Epidermal melanocyte (primary cell): ENCODE measurements at regions not wholly inside any gene's neighbourhood (a gene's known extent, or its start where the extent isn't known, plus 50 kb on each side); places are given as distances from the start of the nearest gene placed in this dataset.
"Not testable (repeated sequence)": the region's sequence is repeated elsewhere in the genome, so short reads cannot be mapped to it uniquely, and the experiment has no call there.

Source experiments
- DNase-seq: peaks from one replicate; pipeline ENCODE4 v3.0.0; 2011; ENCODE audit warnings: low spot score; ENCODE audit not compliant: insufficient read length

DNA sequence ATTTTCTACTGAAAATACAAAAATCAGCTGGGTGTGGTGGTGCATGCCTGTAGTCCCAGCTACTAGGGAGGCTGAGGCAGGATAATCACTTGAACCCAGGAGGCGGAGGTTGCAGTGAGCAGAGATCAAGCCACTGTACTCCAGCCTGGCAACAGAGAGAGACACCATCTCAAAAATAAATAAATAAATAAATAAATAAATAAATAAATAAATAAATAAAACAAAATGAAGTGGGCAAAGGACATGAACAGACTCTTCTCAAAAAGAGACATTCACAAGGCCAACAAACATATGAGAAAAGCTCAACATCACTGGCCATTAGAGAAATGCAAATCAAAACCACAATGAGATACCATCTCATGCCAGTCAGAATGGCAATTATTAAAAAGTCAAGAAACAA is 1097.6 kb downstream of the FAT4 start:
- DNase-seq, result not testable (repeated sequence)

DNA sequence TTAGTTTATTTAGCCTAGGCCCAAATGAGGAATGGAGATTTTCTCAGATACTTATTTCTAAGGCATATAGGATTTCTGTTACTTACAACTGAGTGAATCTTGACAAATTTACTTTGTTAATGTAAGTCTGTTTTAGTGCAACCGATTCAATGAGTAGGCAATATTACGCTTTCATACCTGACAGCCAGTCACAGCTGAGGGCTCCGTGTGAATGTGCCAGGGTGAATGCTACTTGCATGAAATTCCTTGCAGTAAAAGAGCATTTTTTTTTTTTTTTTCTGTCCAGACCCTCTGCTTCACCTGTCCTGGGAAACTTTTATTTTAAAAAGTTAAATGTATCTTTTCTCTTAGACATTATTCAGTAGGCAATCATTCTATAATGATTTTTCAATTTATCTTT is 1100.0 kb downstream of the FAT4 start:
- DNase-seq, result no peak

DNA sequence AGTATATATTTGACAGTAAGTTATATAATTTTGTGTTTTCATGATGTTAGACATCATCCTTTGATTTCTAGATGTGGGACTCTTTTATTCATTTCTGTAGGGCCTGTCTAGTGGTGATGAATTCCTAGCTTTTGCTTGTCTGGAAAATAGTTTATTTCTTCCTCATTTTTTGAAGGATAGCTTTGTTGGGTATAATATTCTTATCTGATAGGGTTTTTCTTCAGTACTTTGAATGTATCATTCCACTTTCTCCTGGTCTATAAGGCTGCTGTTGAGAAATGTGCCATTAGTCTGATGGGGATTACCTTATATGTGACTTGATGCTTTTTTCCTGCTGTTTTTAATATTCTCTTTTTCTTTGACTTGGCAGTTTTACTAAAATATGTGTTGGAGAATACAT is 1104.5 kb downstream of the FAT4 start:
- DNase-seq, result no peak

DNA sequence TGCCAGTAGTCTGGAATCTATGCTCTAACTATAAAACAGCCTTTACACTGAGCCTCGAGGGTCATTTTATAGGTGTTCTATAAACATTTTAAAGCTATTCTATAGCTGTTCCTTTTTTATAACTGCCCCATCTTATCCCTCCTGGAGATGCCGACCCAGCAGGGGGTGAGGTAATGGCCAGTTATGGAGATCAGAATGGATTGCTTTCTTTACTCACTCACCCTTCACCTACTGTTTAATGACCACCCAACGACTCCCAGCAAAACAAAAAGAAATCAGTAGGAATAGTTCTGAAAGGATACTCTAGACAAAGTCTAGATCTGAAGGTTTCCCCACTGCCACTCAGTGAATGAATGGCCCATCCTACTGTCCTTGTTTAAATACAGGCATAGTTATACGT is 1113.1 kb downstream of the FAT4 start:
- DNase-seq, result no peak

DNA sequence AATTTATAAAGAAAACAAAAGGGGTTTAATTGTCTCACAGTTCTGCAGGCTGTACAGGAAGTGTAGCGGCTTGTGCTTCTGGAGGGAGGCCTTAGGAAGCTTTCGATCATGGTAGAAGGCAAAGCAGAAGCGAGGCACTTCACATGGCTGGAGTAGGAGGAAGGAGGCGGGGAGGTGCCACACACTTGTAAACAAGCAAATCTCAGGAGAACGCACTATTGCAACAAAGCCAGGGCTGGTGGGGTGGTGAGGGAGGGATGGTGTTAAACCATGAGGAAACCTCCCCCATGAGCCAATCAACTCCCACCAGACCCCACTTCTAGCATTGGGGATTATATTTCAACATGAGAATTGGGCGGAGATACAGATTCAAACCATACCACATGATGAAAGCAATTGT is 1116.3 kb downstream of the FAT4 start:
- DNase-seq, result no peak

DNA sequence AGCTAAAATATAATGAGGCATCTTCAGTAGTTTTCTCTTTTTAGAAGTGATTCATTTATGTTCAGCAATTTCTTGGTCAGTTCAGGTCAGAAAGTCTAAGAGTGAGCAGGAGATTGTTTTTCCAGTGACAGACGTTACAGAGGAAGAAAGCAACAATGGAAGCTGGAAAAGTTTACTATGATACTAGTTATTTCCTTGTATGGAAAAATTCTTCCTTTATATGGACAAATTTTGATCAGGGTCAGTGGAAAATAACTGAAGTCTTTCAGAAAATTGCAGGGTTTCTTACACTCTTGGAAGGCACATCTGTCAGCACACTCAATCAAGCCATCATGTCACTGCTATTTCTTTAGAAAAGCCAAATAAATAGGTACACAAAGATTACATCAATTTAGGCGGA is 1120.7 kb downstream of the FAT4 start:
- no peak for DNase-seq

DNA sequence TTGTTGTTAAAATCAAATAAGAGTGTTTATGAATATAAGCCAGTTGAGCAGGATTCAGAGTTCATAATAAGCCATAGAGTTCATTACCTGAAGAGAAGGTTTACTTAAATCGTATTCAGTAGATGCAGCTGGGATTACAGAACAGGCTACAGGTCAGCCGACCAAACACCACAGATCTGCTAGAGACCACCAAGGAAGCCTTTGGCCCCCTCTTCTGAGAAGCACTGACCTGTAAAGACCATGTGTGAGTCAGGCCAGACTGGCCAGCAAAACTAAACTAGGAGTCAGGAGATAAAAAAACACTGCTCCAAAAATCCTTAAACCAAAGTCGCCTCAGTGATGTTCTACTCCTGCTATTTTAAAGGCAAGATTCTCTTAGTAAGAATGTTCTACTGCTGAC is 1125.5 kb downstream of the FAT4 start:
- no peak for DNase-seq

DNA sequence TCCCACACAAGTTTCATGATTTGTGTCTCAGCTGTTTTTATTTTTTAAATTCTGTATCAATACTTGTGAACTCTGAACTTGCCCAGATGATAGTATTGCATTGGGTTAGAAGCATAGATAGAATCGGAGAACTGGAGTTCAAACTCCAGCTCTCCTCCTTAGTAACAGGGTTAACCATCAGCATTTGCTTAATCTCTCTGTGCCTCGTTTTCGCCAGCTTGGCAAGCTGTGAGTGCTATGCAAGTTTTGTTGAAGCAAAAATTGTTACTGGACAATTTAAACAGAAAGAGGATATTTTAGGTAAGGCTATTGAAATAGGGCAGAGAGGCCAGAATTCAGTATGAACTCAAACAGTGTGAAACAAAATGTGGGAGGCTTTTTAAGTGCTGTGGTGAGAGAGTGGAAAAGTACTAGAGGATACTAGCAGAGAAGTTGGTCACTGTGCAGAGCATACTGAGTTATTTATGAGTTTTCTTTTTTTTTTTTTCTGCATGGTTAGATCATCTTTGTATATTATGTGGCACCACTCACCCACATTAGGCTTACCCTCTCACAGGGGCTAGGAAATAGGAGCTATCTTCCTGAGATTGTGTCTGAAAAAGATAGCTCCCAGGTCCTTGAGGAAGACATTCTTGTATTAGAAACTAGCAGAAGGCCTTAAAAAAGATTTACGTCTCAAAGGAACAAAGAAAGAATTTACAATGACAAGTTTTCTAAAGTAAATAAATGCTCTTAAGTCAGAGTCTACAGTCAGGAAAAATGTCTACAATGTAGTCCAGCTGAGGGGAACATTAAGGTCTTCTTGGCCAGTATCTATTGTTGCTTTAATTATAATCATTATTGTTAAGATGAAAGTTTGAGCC is 1126.6 kb downstream of the FAT4 start:
- DNase-seq, result no peak

DNA sequence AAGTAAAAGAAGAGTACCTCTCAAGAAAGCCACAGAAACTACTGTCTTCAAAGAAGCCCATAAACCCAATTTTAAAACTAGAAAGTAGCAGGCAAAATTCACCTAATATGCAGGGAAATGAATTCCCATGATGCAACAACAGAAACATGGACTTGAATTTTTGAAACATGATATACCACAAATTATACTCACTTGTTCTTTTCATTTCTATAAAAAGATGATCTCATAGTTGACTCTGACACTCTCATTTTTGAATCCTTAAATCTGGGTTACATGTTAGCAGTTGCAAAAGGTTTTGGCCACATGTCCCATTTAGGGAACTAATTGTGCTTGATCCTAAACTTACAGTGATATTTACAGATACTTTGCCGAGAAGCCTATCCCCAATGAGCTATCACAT is 1130.8 kb downstream of the FAT4 start:
- DNase-seq, result no peak

DNA sequence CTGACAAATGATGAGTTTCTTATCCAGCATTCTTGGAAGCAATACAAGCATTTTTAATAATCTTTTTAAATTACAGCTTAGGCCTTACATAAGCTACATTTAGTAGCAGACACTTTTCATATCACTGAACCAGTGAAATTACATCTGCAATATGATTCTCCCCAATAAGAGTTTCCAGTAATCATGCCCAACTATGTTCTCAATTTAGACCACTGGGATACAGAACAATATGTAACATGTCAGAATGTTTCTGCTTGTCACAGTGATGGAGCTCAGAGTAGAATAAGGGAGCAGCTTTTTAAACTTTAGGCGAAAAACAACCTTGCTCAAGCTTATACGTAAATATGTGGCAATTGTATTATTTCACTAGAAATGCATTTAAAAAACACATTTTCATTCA is 1132.2 kb downstream of the FAT4 start:
- DNase-seq, result no peak

DNA sequence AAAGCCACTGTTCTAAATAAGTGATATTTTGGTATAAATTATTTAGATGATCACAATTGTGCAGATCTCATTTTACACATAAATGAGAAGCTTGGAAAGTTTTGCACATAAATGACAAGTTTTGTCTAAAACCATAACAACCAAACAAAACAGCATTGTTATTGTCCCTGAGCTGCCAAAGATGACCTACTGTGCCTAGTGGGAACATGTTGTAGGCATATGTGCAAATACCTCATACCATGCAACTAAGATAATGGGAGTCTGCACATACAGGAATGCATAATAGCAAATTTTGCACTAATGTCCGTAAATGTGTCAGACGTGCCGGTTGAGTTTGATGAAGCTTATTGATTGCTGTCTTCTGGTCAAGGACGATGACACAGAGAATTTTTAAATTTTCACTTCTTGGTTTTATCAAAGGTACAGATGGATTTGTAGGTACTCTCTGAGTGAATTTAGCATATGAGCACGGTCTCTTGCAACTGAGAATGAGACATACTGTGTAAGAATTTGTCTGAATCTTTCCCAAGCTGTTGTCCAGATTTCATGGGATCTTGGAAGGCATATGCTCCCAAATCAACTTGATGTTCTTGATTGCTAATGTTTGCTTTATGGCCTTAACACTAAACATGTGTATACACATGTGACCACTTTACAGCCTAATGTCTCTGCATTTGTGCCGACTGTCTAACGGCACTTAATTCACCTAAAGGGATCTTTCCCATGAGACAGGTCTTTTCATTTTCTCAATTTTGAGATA is 1133.5 kb downstream of the FAT4 start:
- no peak for DNase-seq

DNA sequence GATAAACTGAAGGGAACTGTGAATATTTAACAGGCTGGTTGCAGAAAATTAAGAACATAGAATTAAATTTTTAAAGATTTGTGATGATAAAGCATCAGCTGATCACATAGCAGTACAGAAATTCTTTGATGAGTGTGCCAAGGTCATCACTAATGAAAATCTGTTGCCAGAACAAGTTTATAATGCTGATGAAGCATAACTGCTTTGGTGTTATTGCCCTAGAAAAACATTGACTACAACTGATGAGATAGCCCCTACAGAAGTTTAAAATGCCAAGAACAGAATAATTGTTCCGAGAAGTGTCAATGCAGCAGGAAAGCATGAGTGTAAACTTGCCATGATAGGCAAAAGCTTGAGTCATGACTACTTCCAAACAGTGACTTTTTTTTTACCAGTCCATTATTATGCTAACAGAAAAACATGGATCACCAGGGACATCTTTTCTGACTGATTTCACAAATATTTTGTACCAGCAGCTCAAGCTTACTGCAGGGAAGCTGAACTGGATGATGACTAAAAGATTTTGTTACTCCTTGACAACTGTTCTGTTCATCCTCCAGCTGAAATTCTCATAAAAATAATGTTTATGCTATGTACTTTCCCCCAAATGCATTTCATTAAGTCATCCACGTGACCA is 1136.6 kb downstream of the FAT4 start:
- DNase-seq, result no peak

DNA sequence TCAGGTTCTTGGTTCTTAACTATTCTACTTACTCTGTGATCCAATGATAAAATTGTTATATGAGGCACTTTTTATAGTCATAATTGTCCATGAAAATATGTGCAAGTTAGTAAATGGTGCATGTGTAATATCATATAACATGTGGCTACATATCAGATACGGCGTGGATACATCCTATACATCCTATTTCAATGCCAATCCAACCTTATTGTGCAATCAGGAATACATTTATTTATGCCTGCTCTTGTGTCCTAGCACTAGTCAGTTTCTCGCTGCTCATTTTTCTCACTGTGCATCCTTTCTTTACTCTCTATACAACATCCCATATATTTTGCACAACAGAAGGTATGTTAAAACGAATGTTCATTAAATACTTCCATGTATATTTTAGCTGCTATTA is 1141.1 kb downstream of the FAT4 start:
- no peak for DNase-seq

DNA sequence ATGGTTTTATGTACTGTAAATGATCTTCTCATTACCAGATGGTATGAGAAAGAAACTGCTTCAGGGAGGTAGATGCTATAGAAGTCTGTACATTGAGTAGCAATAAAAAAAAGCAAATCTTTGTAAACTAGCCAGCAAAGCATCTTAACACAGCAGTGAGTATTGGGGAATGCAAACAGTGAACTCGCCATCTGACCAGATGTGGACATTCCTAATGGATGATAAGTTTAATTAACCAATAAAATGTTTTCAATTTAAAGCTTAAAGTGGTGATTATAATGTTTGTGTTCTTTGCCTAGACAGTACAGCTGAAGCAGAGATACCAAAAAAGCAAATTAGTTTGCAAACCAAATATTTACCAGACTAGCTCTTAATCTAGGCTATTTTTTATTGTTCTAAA is 1144.2 kb downstream of the FAT4 start:
- DNase-seq, result no peak

DNA sequence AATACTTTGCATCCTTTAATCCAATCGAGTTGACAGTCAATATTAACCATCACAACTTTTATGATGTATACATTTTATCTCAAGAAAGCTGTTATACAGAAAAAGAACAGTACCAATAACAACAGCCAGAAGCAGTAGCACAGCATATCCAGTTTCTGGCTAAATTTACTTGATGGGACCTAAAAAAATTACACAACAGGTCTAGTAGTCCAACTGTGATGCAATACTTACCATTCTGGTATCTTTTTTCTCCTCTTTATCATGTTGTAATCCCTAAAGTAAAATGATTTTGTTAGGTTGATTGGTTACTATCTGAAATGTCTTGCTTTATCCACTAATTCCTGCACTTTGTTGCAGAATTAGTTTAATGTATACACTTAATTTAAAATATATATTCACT is 1150.6 kb downstream of the FAT4 start:
- DNase-seq, result no peak

DNA sequence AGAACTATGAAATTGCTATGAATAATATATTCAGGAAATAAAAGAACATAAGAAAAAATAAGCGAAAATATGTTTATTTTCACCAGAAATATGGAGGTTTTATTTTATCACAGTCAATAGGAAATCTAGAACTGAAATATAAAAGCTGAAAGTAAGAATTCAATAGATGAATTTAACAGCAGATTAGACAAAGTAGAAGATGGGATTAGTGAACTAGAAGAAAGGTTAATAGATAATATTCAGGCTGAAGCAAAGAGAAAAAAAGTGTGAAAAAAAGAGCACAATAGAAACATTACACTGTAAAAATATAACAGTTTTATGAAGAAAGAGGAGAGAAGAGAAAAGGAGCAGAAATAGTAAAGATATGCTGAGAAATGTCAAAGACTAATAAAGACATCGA is 1152.1 kb downstream of the FAT4 start:
- DNase-seq, result no peak

DNA sequence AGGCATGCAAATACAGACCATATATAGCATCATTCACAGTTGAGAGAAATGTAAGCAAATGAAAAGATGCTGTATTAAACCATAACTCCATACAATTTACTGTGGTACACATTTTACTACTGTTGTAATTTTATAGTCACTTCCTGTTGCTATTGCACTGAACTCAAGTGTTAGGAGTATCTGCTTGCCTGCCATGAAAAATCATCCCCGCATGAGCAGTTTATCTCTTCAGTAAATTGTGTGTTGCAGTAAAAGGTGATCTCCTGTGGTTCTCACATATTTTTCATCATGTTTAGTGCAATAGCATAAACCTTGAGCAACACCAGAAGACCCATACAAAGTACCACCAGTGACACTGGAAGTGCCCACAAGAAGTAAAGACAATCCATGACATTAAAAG is 1153.4 kb downstream of the FAT4 start:
- DNase-seq, result no peak

DNA sequence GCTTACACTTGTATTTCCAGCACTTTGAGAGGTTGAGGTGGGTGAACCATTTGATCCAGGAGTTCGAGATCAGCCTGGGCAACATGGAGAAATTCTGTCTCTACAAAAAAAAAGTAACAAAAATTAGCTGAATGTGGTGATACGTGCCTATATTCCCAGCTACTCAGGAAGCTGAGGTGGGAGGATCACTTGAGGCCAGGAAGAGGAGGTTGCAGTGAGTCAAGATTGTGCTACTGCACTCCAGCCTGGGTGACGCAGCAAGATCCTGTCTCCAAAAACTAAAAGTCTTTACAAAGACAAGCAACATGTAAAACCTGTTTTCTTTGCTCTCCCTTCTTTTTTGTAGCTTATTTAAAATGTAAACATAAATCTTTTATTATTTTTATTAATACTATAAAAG is 1156.1 kb downstream of the FAT4 start:
- no peak for DNase-seq

DNA sequence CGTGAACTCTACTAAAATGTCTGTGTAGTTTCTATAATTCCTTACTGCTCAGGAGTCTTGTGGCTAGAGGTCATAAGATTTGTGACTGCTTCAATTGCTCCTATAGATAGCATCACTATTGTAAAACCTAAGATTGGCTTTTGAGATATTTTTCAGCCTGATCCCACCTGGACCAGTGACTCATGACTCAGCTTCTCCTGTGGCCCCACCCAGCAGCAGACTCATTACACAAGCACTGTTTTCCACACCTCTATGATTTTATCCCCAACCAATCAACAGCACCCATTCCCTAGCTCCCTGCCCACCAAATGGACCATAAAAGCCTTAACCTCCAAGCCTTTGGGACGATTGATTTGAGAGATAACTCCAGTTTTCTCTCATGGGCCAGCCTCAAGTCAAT is 1157.0 kb upstream of the INTU start:
- DNase-seq, result no peak

DNA sequence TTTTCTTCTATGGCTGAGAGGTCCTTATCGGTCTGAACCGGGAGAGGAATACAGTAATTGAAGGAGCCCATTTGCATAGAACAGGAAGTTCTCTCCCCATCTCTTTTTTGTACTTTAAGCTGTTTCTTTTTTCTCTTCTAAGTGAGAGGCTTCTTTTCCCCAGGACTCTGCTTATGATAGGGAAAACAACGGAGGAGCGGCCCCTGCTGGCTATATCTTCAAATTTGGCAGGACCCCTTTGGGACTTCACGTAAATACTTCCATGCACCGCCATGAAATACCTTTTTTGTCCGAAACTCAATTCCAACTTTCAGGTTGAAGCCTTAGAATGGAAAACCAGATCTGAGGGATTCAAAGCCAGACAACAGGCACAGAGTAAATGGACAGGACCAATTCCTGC is 1153.0 kb upstream of the INTU start:
- DNase-seq, result no peak

DNA sequence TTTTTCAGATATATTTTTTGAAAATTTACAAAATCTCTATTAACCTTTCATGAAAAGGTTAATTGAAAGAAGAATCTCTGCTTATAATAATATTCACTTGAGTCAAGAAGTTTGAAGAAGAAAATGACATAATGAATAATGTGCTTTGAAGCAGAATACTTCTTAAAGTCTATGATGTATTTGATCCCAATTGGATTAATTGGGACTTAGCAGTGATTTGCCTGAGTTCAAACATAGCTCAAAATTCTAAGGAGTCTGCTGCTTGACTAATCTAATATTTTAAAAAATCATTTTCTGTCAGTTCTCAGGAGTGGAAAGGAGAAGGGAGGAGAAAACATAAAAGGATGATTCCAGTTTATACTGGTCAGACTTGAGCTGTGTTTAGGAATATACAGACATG is 1150.4 kb upstream of the INTU start:
- no peak for DNase-seq

DNA sequence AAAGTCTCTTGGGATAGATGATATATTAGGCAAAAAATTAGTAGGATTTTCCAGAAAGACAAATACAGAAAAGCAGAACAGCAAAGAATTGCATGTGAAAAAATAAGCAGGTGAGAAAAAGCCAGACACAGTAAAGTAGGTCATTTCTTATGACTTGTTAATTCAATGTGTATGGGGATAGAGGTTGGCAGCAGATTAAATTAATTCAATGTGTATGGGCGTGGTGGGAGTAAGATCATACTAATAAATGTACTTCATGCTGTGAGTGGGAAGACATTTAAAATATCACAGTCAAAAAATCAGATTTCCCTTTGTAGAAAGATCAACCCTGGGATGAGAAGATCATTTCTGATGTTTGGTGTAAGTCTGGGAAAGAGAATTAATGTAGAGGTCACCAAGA is 1146.4 kb upstream of the INTU start:
- no peak for DNase-seq
